Immature natural killer cell (primary cell): ENCODE measurements at regions not wholly inside any gene's neighbourhood (a gene's known extent, or its start where the extent isn't known, plus 50 kb on each side); places are given as distances from the start of the nearest gene placed in this dataset.
"Not testable (repeated sequence)": the region's sequence is repeated elsewhere in the genome, so short reads cannot be mapped to it uniquely, and the experiment has no call there.

Source experiments
- DNase-seq, 3 donors: peaks; one replicate each; pipeline ENCODE4 v3.0.0; 2022; ENCODE audit warnings: mixed read lengths in 1 of 3
- H3K27ac Mint-ChIP-seq, 6 donors: one replicate each; pipeline ENCODE4 v1.8.0; 2020; ENCODE audit warnings: mixed read lengths in 6 of 6, mild to moderate bottlenecking in 5 of 6, inconsistent platforms in 4 of 6, moderate library complexity in 3 of 6
- H3K27me3 Mint-ChIP-seq, 3 donors: one replicate each; pipeline ENCODE4 v1.8.0; 2020 to 2021; ENCODE audit warnings: low read depth in 3 of 3, mild to moderate bottlenecking in 3 of 3, mixed read lengths in 3 of 3, moderate library complexity in 3 of 3, inconsistent platforms in 1 of 3
- H3K36me3 Mint-ChIP-seq, 3 donors: one replicate each; pipeline ENCODE4 v1.8.0; 2020; ENCODE audit warnings: mixed read lengths in 3 of 3, inconsistent platforms in 2 of 3, mild to moderate bottlenecking in 2 of 3
- H3K4me1 Mint-ChIP-seq, 2 donors: one replicate each; pipeline ENCODE4 v1.8.0; 2020; ENCODE audit warnings: inconsistent platforms in 2 of 2, mild to moderate bottlenecking in 2 of 2, mixed read lengths in 2 of 2, moderate library complexity in 1 of 2
- H3K4me3 Mint-ChIP-seq, 5 donors: one replicate each; pipeline ENCODE4 v1.8.0; 2020; ENCODE audit warnings: mild to moderate bottlenecking in 5 of 5, mixed read lengths in 5 of 5, inconsistent platforms in 3 of 5, moderate library complexity in 3 of 5
- H3K9me3 Mint-ChIP-seq, 6 donors: one replicate each; pipeline ENCODE4 v1.8.0; 2020; ENCODE audit warnings: mild to moderate bottlenecking in 6 of 6, mixed read lengths in 6 of 6, inconsistent platforms in 4 of 6, moderate library complexity in 3 of 6

DNA sequence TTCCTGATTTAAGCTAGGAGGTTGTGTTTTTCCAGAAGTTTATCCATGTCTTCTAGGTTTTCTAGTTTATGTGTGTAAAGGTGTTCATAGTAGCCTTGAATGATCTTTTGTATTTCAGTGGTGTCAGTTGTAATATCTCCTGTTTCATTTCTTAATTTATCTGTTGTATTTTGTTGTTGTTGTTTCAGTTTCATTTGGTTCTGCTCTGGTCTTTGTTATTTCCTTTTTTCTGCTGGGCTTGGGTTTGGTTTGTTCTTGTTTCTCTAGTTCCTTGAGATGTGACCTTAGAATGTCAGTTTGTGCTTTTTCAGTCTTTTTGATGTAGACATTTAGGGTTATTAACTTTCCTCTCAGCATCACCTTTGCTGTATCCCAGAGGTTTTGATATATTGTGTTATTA lies 62.8 kb downstream of the SCP2D1 start:
- peaks cover 4 to 20% (median 10%) of the 10 kb centered on the region in 3 donors for H3K27me3 Mint-ChIP-seq
- H3K4me1 Mint-ChIP-seq, H3K27ac Mint-ChIP-seq, H3K4me3 Mint-ChIP-seq, H3K9me3 Mint-ChIP-seq, DNase-seq, H3K36me3 Mint-ChIP-seq: not testable (repeated sequence)

GRCh38 chr20:18879262-18879661 lies 65.7 kb downstream of the SCP2D1 start:
- Mint-ChIP-seq H3K4me1 (no peaks in the 10 kb centered on the region), H3K9me3 (peaks cover 0 to 3% (median 0%) of the 10 kb centered on the region in 6 donors), H3K27me3 (peaks cover 3 to 17% (median 6%) of the 10 kb centered on the region in 3 donors), H3K36me3 (peaks cover 0 to 3% (median 0%) of the 10 kb centered on the region in 3 donors), H3K27ac (no peak overlapping the region), H3K4me3 (no peak overlapping the region)
- DNase-seq = no peak

- H3K4me1 Mint-ChIP-seq = no peaks in the 10 kb centered on the region
- H3K9me3 Mint-ChIP-seq = peaks cover 0 to 1% (median 0%) of the 10 kb centered on the region in 6 donors
- no peak for DNase-seq
- peaks cover 3 to 16% (median 3%) of the 10 kb centered on the region in 3 donors for H3K27me3 Mint-ChIP-seq
- H3K36me3 Mint-ChIP-seq = no peaks in the 10 kb centered on the region
- no peak overlapping the region for H3K27ac Mint-ChIP-seq
- no peak overlapping the region for H3K4me3 Mint-ChIP-seq
Measured at GRCh38 chr20:18886756-18887155, 73.2 kb downstream of the SCP2D1 start.

GRCh38 chr20:18901980-18902737 lies 88.6 kb downstream of the SCP2D1 start:
- Mint-ChIP-seq H3K27ac (no peak overlapping the region), H3K4me1 (no peaks in the 10 kb centered on the region), H3K4me3 (no peak overlapping the region), H3K9me3 (no peaks in the 10 kb centered on the region), H3K36me3 (peaks cover 0 to 3% (median 0%) of the 10 kb centered on the region in 3 donors), H3K27me3 (peaks cover 4% of the 10 kb centered on the region in 3 donors)
- DNase-seq = no peak

GRCh38 chr20:18904192-18904591 lies 90.6 kb downstream of the SCP2D1 start:
- no peaks in the 10 kb centered on the region for H3K9me3 Mint-ChIP-seq
- peaks cover 4 to 5% (median 4%) of the 10 kb centered on the region in 3 donors for H3K27me3 Mint-ChIP-seq
- H3K4me1 Mint-ChIP-seq = no peaks in the 10 kb centered on the region
- H3K27ac Mint-ChIP-seq = no peak overlapping the region
- no peaks in the 10 kb centered on the region for H3K36me3 Mint-ChIP-seq
- no peak for DNase-seq
- H3K4me3 Mint-ChIP-seq = no peak overlapping the region

- Mint-ChIP-seq H3K4me3 (no peak overlapping the region), H3K36me3 (no peaks in the 10 kb centered on the region), H3K4me1 (no peaks in the 10 kb centered on the region), H3K27ac (no peak overlapping the region), H3K9me3 (no peaks in the 10 kb centered on the region), H3K27me3 (peaks cover 4 to 5% (median 4%) of the 10 kb centered on the region in 3 donors)
- no peak for DNase-seq
Measured at GRCh38 chr20:18904624-18905023, 91.0 kb downstream of the SCP2D1 start.

- Mint-ChIP-seq H3K27ac (no peak overlapping the region), H3K4me1 (no peaks in the 10 kb centered on the region), H3K36me3 (no peaks in the 10 kb centered on the region), H3K27me3 (peaks cover 2 to 5% (median 3%) of the 10 kb centered on the region in 3 donors), H3K4me3 (no peak overlapping the region), H3K9me3 (no peaks in the 10 kb centered on the region)
- no peak for DNase-seq
Measured at GRCh38 chr20:18906046-18906445, 92.5 kb downstream of the SCP2D1 start.

DNA sequence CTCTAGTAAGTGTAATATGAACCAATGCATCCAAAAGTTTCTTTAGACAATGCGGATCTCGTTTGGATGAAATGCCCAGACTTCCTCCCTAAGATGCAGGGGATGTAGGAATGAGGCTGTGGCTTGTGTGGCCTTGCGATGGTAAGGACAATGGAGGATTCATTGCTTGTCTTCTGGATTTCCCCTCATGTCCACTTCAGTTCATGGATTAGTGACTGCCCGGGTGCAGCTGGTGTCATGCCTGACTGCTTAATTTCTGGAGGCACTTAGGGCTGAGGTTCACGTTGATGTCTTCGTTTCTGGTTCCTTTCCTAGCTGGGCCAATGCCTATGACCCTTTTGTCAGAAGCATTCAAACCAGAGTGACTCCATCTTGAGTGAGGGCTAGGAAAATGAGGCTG lies 93.8 kb downstream of the SCP2D1 start:
- no peaks in the 10 kb centered on the region for H3K4me1 Mint-ChIP-seq
- no peak overlapping the region for H3K27ac Mint-ChIP-seq
- no peak for DNase-seq
- H3K4me3 Mint-ChIP-seq = no peak overlapping the region
- H3K27me3 Mint-ChIP-seq = peaks cover 0 to 7% (median 5%) of the 10 kb centered on the region in 3 donors
- no peaks in the 10 kb centered on the region for H3K36me3 Mint-ChIP-seq
- H3K9me3 Mint-ChIP-seq = no peaks in the 10 kb centered on the region

DNA sequence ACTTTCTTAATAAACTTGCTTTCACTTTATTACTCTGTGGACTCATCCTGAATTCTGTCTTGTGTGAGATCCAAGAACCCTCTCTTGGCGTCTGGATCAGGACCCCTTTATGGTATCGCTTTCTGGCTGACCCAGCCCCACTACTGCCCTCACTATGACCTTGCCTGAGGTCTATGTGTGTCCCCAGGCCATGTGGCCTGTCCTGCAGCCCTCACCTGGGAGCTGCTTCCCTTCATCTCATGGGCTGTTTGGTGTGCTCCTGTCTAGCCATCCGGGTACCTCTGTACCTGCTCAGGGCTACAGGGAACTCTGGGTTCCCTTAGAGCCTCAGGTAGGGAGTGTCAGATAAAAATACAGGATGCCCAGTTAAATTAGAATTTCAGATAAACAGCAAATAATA lies 94.5 kb downstream of the SCP2D1 start:
- Mint-ChIP-seq H3K4me3 (no peak overlapping the region), H3K27me3 (peaks cover 0 to 12% (median 7%) of the 10 kb centered on the region in 3 donors), H3K4me1 (no peaks in the 10 kb centered on the region)

GRCh38 chr20:18909254-18909653 lies 95.7 kb downstream of the SCP2D1 start:
- no peaks in the 10 kb centered on the region for H3K36me3 Mint-ChIP-seq

More for the DNA sequence above, 94.5 kb downstream of the SCP2D1 start:
- Mint-ChIP-seq H3K36me3 (no peaks in the 10 kb centered on the region), H3K9me3 (no peaks in the 10 kb centered on the region), H3K27ac (no peak overlapping the region)
- no peak for DNase-seq

DNA sequence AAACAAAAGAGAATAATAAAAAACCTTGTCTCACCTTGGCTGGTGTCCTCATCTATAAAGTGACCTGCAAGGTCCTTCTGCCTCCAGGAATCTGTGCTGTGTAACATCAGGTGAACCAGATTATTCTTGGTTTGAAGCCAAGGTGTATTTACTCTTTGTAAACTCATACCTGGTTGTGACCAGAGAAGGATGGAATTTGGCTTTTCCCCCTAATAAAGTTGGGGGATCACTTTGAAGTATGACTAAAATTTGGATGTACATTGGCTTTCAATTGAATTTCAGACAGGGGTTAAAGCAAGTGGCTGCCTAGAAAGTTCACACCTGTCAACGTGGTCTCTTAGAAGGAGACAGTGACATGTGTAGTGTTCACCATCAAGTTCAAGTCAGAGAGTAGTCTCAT lies 100.1 kb downstream of the SCP2D1 start:
- Mint-ChIP-seq H3K4me3 (no peak overlapping the region), H3K36me3 (peaks cover 0 to 2% (median 0%) of the 10 kb centered on the region in 3 donors), H3K27ac (no peak overlapping the region), H3K9me3 (no peaks in the 10 kb centered on the region), H3K27me3 (peaks cover 1 to 13% (median 5%) of the 10 kb centered on the region in 3 donors), H3K4me1 (no peaks in the 10 kb centered on the region)
- no peak for DNase-seq

More at GRCh38 chr20:18909254-18909653, 95.7 kb downstream of the SCP2D1 start:
- DNase-seq = no peak
- Mint-ChIP-seq H3K4me3 (no peak overlapping the region), H3K4me1 (no peaks in the 10 kb centered on the region), H3K27ac (no peak overlapping the region), H3K9me3 (no peaks in the 10 kb centered on the region), H3K27me3 (peaks cover 0 to 13% (median 7%) of the 10 kb centered on the region in 3 donors)

GRCh38 chr20:18914796-18915195 lies 101.2 kb downstream of the SCP2D1 start:
- peaks cover 0 to 2% (median 0%) of the 10 kb centered on the region in 3 donors for H3K36me3 Mint-ChIP-seq
- H3K27ac Mint-ChIP-seq = no peak overlapping the region
- H3K27me3 Mint-ChIP-seq = peaks cover 1 to 13% (median 5%) of the 10 kb centered on the region in 3 donors
- H3K4me3 Mint-ChIP-seq = no peak overlapping the region
- no peaks in the 10 kb centered on the region for H3K9me3 Mint-ChIP-seq
- no peaks in the 10 kb centered on the region for H3K4me1 Mint-ChIP-seq
- no peak for DNase-seq

DNA sequence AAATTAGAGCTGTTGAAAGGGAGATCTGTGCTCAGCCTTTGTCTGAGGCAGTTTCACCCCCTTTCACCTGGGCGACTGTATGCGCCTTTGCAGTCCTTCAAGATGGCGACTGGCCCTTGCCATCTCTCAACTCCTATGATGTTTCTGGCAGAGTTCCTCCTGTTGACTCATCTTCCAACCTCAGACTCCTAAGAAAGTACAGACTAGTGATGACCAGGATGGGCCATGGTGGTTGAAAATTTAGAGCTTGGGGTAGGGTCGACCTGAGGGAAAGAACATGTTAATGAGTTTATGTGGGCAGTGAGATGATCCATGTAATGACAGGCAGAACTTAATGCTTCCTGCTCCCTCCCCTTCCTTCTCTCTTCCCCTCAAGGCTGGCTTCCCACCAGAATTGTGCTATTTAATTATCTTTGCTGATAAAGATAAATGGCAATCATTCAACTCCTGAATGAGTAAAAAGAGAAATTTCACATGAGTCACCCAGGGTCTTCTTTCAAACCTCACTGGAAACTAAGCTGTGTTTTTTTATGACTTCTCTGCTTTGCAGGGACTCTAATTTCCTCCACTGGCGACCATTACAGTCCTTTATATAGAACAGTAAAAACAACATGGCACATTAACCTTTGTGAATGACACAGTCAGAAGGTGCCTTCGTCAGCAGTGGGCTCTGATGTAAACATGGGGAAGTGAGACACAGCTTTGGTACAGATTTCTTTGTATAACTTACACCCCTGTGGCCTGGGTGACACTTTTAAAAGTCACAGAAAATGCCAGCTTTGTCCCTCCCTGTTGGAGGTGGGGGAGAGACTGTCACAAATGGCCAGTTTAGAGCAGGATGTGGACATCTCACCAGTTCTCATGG lies 103.5 kb downstream of the SCP2D1 start:
- no peaks in the 10 kb centered on the region for H3K4me1 Mint-ChIP-seq
- H3K27me3 Mint-ChIP-seq = peaks cover 1 to 8% (median 5%) of the 10 kb centered on the region in 3 donors
- peaks cover 0 to 2% (median 0%) of the 10 kb centered on the region in 3 donors for H3K36me3 Mint-ChIP-seq
- no peak overlapping the region for H3K4me3 Mint-ChIP-seq
- no peaks in the 10 kb centered on the region for H3K9me3 Mint-ChIP-seq
- no peak for DNase-seq
- H3K27ac Mint-ChIP-seq = no peak overlapping the region

DNA sequence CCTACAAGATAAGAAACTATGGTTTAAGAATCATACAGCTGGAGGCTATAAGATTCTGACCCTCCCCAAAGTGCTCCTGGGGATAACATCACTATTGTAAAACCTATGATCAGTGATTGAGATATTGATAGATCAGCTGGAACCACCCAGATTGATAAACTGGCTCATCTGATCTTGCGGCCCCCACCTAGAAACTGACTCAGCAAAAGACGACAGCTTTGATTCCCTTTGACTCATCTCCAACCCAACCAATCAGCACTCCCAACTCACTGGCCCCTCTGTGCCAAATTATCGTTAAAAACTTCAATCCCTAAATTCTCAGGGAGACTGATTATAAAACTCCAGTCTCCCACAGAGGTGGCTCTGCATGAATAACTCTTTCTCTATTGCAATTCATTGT lies 106.4 kb downstream of the SCP2D1 start:
- Mint-ChIP-seq H3K27me3 (peaks cover 4 to 5% (median 5%) of the 10 kb centered on the region in 3 donors), H3K4me3 (no peak overlapping the region), H3K4me1 (no peaks in the 10 kb centered on the region), H3K27ac (no peak overlapping the region), H3K9me3 (no peaks in the 10 kb centered on the region), H3K36me3 (peaks cover 0 to 2% (median 0%) of the 10 kb centered on the region in 3 donors)
- no peak for DNase-seq
